Kidney capillary endothelial cell (primary cell): ENCODE measurements at regions not wholly inside any gene's neighbourhood (a gene's known extent, or its start where the extent isn't known, plus 50 kb on each side); places are given as distances from the start of the nearest gene placed in this dataset.
"Not testable (repeated sequence)": the region's sequence is repeated elsewhere in the genome, so short reads cannot be mapped to it uniquely, and the experiment has no call there.

Experiments used
- DNase-seq: peaks from one replicate; pipeline ENCODE4 v3.0.0-alpha.2; 2018; ENCODE audit warnings: low spot score

DNA sequence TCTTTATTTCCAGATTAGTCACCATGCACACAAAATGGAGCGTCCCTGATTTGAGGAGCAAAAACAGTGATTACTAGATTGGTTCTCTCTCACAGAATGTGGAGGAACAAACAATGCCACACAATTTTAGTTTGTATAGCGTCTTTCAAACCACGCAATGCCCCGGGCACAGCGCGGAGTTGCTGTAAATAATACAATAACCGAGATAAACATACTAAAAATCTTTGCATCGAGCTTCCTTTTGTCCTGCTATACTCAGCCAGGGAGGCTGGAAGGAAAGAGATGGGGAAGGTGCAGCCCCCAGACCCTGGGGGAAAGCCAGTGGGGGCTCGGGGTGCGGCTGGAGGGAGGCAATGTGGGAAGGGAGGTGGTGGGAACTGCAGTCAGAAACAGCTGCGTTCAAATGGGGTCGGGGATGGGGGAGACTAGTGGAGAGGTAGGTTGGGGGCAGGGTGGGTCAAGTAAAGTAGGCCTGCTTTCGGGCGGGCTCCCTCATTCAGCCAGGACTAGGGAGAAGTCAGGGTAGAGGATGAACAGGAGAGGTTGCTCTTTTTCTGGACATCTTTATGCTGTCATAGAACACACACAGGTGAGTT is 366.3 kb downstream of the RPS6KC1 start:
- DNase-seq, result no peak

DNA sequence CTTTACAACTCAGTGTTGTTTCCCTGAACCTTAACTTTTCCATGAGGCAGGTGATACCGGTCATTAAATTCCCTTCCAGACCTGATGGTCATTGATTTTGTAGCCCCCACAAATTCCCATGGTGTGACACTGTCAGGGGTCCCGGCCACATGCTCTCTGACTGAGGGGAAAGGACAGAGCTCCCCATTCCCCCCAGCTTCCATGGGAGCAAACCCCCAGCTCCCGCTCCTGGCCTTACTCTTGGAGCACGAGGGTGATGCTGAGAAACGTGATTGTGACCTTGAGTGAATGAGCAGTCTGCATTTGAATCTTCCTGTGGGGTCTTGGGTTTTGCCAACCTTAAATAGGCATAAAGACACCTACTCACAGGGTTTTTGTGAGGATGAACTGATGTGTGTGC is 366.8 kb downstream of the RPS6KC1 start:
- DNase-seq, result no peak

DNA sequence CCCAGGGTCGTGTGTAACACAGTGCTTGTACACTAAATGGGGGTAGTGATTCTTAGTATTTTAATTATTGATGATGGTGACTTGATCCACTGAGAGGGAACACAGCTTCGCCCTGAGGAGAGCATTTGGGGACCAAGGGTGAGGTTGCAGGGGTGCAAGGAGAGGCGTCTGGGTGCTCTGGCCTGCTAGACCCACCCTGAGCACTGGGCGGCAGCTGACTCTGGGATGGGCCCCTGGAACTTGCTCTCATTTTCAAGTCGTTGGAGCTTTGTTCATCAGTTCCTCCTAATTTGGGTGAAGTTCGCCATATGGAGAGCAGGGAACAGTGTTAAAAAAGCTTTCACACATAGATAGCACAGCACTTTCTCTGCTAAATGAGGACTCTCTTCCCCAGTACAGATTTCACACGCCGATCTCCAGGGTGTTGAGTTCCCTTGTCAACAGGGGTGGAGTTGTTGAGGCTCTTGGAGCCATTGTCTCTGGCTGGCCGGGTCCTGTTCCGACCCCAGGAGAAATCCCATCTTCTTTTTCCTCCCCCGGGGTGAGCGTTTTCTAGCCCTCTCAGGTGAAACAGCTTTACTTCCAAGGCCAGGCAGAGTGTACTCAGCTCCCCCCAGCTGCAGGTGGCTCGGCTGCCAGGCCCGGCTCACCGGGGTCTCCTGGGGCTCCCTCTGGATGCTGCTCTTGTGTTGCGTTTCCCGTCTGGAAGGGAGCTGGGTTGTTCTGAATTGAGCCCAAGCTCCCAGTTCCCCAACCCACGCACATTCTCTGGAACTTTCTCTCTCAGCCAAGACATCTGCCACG is 367.4 kb downstream of the RPS6KC1 start:
- DNase-seq, result no peak

DNA sequence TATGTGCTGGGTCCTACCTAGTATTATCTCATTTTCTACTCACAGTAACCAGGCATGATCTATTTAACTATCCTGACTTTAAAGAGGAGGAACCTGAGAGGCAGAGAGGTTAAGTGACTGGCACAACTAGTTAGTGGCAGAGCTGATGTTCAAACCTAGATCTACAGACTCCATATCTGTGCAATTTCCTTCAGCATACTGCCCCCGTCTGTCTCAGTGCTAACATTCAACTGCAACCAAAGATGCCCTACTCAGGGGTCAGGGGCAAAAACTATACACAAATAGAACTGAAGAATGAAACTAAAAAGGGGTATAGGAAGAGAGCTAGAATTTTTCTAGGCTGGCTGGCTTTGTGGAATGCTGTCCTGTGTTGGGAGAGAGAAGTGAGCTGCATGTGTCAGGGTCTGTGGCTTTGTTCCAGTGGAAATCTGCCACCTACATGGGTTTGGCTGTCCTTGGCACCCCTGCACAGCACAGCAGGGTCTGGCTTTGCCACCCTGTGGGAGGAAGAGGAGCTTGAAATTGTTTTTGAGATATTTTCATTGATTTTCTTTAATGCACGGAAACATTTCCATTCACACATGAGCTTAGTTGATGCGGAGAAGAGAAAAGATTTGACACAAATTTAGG is 368.5 kb downstream of the RPS6KC1 start:
- DNase-seq, result no peak

DNA sequence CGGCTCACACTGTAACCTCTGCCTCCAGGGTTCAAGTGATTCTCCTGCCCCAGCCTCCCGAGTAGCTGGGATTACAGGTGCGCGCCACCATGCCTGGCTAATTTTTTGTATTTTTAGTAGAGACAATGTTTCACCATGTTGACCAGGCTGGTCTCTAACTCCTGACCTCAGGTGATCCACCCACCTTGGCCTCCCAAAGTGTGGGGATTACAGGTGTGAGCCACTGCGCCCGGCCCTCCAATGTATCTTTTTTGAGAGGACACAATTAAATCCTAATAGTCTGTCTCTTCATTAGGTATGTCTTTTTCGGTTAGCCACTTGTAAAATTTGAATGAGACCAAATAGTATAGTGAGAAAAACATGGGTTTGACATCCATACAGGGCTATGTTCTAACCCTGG is 370.1 kb downstream of the RPS6KC1 start:
- DNase-seq, result not testable (repeated sequence)

GRCh38 chr1:213423041-213423440 is 372.0 kb downstream of the RPS6KC1 start:
- DNase-seq, result no peak

DNA sequence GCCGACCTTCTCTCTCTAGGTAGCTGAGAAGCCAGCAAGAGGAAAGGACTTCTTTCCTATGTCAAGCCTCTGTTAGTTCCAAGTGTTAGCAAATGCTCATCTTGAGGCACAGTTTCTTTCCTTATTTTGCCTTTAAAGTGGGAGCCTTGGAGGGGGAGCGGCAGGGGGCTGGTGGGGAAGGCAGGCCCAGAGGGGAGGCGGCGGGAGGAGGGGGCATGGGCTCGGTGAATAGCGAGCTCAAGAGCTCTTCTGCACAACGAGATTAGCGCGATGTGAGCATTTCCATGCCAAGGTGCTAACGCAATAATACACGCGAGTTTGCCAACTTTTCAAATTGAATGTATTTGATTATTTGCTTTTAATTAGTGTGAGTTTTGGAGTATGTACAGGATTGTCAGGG is 372.6 kb downstream of the RPS6KC1 start:
- DNase-seq, result no peak

DNA sequence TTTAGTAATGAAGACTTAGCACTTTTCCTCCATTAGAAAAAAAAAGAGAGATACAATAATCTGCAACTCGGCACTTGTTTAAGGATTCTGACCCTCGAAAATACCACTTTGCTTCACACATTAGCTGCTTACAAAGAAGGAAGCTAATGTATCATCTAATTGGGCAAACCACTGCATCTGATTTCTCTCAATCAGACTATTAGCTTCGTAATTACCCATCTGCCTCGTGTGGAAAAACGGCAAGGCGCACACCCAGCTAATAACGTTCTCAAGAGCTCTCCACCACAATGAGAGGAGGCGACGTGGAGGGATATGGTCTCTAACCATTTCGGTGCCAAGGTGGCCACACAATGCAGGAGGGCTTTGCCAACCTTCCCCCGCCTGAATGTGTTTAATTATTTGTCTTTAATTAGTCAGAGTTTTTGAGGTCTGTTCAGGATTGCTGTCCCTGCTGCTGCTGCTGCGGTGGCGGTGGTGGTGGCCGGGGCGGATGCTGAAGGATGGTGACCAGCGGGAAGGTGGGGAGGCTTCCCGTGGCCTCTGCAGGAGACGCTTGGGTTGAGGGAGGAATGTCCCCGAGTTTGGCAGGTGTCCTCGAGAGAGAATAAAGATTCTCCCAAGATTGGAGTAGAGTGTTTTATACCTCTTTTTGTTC is 374.5 kb downstream of the RPS6KC1 start:
- DNase-seq, result no peak

- no peak for DNase-seq
Measured at GRCh38 chr1:213429642-213430041, 378.6 kb downstream of the RPS6KC1 start.

DNA sequence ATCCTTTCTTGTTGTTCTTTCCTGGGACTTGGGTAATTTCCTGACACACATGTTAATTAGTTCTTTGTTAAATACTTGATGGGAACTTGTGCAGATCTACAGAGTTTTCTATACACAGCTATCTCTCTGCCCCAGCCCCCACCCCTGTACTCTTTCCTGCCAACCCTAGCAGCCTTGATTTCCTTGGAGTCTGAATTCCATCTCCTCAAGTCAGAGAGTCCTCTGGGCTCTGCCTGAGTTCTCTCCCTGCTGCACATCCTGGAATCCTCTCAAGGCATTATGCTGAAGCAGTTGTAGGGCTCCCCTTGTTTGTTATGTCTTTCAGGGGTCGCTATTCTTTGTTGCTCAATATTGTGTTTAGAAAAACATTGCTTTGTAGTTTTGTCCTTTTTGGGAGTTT is 384.7 kb downstream of the RPS6KC1 start:
- DNase-seq, result no peak

DNA sequence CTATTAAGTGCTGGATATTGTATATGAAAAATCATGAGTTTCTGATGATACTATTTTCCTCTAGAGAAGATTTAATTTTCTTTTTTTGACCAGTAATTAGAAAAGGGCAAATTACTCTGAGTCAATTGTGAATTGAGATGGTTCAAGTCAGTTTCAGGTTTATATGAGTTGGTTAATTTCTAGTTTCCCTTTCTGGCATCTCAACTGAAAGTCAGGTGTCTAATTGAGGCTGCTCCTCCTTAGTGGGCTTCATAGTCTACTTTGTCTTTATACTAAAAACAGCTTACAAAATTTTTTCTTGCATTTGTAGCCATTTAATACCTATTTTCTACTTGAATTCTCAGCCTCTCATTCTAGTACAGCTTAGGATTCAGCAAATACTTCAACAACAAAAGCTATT is 387.3 kb downstream of the RPS6KC1 start:
- no peak for DNase-seq

GRCh38 chr1:213439703-213440102 is 388.7 kb downstream of the RPS6KC1 start:
- no peak for DNase-seq

DNA sequence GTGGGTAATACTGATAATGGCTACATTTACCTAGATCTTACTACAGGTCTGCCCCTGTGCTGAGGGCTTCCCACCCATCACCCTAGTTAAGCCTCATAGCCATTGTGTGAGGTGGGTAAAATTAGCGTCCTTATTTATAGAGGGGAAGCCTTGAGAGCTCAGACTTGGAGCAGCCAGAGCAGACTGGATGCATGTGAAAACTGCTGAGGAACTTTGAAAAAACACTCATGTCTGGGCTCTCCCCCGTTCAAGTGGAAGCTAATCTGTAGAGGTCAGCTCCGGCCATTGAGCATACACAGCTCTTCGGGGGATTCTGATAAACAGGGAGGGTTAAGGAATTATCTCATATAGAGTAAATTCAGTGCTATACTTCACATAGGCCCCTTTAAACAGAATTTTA is 389.7 kb downstream of the RPS6KC1 start:
- DNase-seq, result no peak

DNA sequence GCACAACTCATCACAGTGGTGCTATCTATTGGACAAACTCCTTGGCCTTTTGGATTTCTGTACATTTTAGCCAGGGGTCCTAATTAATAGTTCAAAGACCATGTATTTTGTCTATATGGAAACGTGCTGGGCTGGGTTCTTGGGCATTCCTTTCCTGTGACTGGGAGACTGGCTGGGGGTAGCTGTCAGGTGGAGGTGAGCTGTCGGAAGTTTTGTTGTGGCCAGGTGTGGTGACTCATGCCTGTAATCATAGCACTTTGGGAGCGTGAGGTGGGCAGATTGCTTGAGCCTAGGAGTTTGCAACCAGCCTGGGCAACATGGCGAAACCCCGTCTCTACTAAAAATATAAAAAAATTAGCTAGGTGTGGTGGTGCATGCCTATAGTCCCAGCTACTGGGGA is 392.4 kb downstream of the RPS6KC1 start:
- no peak for DNase-seq

- no peak for DNase-seq
Measured at GRCh38 chr1:213444224-213444623, 393.2 kb downstream of the RPS6KC1 start.

DNA sequence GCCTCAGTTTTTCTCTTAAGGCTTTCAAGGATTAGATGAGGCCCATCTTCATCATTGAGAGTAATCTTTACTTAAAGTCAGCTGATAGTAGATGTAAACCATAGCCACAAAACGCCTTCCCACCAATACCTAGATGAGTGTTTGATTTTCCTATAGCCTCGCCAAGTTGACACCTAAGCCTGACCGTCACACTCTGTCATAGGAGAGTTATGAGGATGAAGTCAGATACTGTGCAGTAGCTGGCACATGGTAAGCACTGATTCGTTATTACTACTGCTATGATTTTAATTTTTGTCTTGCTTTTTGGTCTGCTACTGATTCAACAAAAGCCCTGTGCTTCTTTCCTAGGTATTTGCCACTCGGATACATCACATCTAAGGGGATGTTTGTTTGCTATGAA is 395.5 kb downstream of the RPS6KC1 start:
- no peak for DNase-seq

GRCh38 chr1:213448360-213448759 is 397.3 kb downstream of the RPS6KC1 start:
- DNase-seq, result no peak

DNA sequence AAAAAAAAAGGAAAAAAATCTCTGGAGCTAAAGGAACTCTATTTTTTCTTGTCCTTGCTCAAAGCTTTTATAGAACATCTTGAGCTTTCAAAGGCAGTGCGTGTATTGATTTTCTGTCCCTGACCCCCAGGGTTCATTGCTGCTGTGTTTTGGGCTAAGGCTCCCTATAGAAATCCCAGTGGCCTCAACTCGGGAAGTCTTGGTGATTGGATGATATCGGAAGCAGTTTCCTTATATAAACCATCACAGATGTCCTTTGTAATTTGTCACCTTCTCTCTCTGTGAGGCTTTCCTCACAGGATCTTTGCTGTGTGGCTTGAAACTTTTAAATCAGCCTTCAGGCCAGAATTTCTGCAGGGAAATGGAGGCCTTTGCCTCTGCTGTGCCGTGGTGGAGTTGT is 397.7 kb downstream of the RPS6KC1 start:
- no peak for DNase-seq

DNA sequence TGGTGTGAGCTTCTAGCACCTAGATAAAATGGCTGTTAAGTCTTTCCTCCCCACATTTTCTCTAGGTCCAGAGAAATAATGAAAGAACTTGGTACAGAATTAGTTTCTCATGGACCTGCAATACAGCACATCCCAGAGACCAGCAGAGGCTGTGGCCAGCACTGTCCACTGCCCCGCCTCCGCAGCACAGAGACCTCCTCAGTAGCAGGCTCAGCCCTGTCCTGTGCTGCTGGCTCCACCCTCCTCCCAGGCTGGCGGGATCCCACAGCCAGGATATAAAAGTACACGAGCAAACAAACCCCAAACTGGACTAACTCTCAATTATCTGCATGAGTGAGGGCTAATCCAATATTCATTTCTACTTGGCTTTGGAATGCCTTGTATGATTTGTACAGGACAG is 401.5 kb downstream of the RPS6KC1 start:
- no peak for DNase-seq

DNA sequence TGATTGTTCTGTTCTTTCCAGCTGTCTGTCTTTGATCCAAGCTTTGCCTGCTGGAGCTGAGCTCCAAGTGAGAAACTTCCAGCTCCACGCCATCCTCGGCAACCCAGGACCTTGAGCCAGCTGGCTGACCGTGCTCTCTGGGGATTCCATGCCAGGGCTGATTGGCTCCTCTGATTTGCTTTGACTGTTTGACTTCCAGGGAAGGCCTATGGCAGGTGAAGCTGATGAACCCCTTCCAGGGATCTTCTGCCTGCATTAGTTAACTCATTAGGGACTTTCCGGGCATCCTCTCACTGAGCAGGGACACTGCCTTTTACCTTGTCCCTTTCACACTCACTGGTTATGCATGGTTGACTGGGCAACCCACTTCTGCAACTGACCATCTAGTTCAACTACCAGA is 406.1 kb downstream of the RPS6KC1 start:
- DNase-seq, result no peak

DNA sequence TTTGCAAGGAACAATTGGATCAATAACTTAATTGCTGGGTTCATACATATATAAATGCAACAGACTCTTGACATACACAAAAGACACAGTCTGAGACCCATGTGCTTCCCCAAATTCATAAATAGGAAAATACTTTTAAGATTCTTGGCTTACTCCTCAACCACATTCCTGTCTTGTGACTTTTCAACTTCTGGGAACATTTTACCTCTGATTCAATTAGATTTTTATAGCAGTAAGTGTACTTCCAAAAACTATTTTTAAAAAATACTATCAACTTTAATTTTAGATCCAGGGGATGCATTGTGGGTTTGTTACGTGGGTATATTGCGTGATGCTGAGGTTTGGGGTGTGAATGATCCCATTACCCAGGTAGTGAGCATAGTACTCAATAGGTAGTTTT is 406.7 kb downstream of the RPS6KC1 start:
- no peak for DNase-seq

GRCh38 chr1:213462374-213462773 is 411.3 kb downstream of the RPS6KC1 start:
- not testable (repeated sequence) for DNase-seq
